WERI-Rb-1 (cell line): ENCODE measurements at regions not wholly inside any gene's neighbourhood (a gene's known extent, or its start where the extent isn't known, plus 50 kb on each side); places are given as distances from the start of the nearest gene placed in this dataset.

Experiments used
- DNase-seq: peaks from one replicate; pipeline ENCODE4 v3.0.0-alpha.2; 2020
- H3K27ac ChIP-seq: fragments of 250-450 bp; sonication (Bioruptor Pico); 2 replicates; pipeline ENCODE4 v1.5.1; 2020; ENCODE audit warnings: mild to moderate bottlenecking, moderate library complexity
- H3K27me3 ChIP-seq: fragments of 250-450 bp; sonication (Bioruptor Pico); 2 replicates; pipeline ENCODE4 v1.5.1; 2021; ENCODE audit warnings: mild to moderate bottlenecking, low read depth, moderate library complexity; ENCODE audit not compliant: insufficient read depth, severe bottlenecking
- H3K36me3 ChIP-seq: fragments of 250-450 bp; sonication (Bioruptor Pico); 2 replicates; pipeline ENCODE4 v1.5.1; 2020; ENCODE audit warnings: mild to moderate bottlenecking, moderate library complexity
- H3K4me3 ChIP-seq: 2 replicates; pipeline ENCODE4 v1.5.1; 2011; ENCODE audit warnings: low read depth, mild to moderate bottlenecking, control low read depth, low read length
- H3K9me3 ChIP-seq: fragments of 250-450 bp; sonication (Bioruptor Pico); 2 replicates; pipeline ENCODE4 v1.5.1; 2021; ENCODE audit warnings: mild to moderate bottlenecking, moderate library complexity; ENCODE audit not compliant: severe bottlenecking
- CTCF ChIP-seq: IDR thresholded peaks from 2 replicates; pipeline ENCODE4 v1.5.1; 2011; ENCODE audit warnings: low read depth, mild to moderate bottlenecking, control low read depth, inconsistent platforms, low read length

GRCh38 chr2:66899109-66899508 lies 464.2 kb downstream of the MEIS1 start:
- Histone ChIP-seq H3K4me3 (no peak overlapping the region), H3K9me3 (no peaks in the 10 kb centered on the region), H3K27me3 (peaks cover 32% of the 10 kb centered on the region), H3K36me3 (no peaks in the 10 kb centered on the region), H3K27ac (no peak overlapping the region)
- no peak for TF ChIP-seq CTCF
- DNase-seq = no peak

GRCh38 chr2:66899648-66900047 lies 464.7 kb downstream of the MEIS1 start:
- no peak for DNase-seq
- H3K36me3 ChIP-seq = no peaks in the 10 kb centered on the region
- TF ChIP-seq CTCF = no peak
- no peaks in the 10 kb centered on the region for H3K9me3 ChIP-seq
- H3K27ac ChIP-seq = no peak overlapping the region
- H3K27me3 ChIP-seq = peaks cover 34% of the 10 kb centered on the region
- H3K4me3 ChIP-seq = no peak overlapping the region

GRCh38 chr2:66901344-66901743 lies 466.4 kb downstream of the MEIS1 start:
- Histone ChIP-seq H3K9me3 (no peaks in the 10 kb centered on the region), H3K4me3 (no peak overlapping the region), H3K27ac (no peak overlapping the region), H3K27me3 (peaks cover 30% of the 10 kb centered on the region), H3K36me3 (no peaks in the 10 kb centered on the region)
- DNase-seq = no peak
- TF ChIP-seq CTCF = no peak

- peaks cover 31% of the 10 kb centered on the region for H3K27me3 ChIP-seq
- H3K4me3 ChIP-seq = no peak overlapping the region
- TF ChIP-seq CTCF = no peak
- no peak overlapping the region for H3K27ac ChIP-seq
- DNase-seq = no peak
- H3K36me3 ChIP-seq = no peaks in the 10 kb centered on the region
- no peaks in the 10 kb centered on the region for H3K9me3 ChIP-seq
These were observed 468.3 kb downstream of the MEIS1 start for GRCh38 chr2:66903183-66903582.

- H3K36me3 ChIP-seq = no peaks in the 10 kb centered on the region
- no peaks in the 10 kb centered on the region for H3K9me3 ChIP-seq
- no peak overlapping the region for H3K27ac ChIP-seq
- no peak overlapping the region for H3K4me3 ChIP-seq
- DNase-seq = no peak
- H3K27me3 ChIP-seq = peaks cover 24% of the 10 kb centered on the region
- no peak for TF ChIP-seq CTCF
These were observed 469.0 kb downstream of the MEIS1 start for GRCh38 chr2:66903745-66904465.

- Histone ChIP-seq H3K9me3 (no peaks in the 10 kb centered on the region), H3K36me3 (no peaks in the 10 kb centered on the region), H3K4me3 (no peak overlapping the region), H3K27me3 (peaks cover 29% of the 10 kb centered on the region), H3K27ac (no peak overlapping the region)
- TF ChIP-seq CTCF = no peak
- no peak for DNase-seq
These were observed 480.3 kb downstream of the MEIS1 start for GRCh38 chr2:66915237-66915636.
